H9 (cell line): ENCODE measurements at regions not wholly inside any gene's neighbourhood (a gene's known extent, or its start where the extent isn't known, plus 50 kb on each side); places are given as distances from the start of the nearest gene placed in this dataset.

Experiments used
- DNase-seq: peaks from one replicate; pipeline ENCODE4 v3.0.0-alpha.2; 2017
- H2AFZ ChIP-seq: one replicate; pipeline ENCODE4 v1.6.1; 2013; ENCODE audit warnings: mild to moderate bottlenecking, low read length, control low read depth, moderate library complexity
- H2AK5ac ChIP-seq: 2 replicates; pipeline ENCODE4 v1.6.1; 2013; ENCODE audit warnings: low read length, control low read depth, mixed read lengths; ENCODE audit not compliant: insufficient read length
- H2BK120ac ChIP-seq: one replicate; pipeline ENCODE4 v1.6.1; 2013; ENCODE audit warnings: low read depth, mild to moderate bottlenecking, low read length, control low read depth, inconsistent platforms; ENCODE audit not compliant: poor library complexity, severe bottlenecking
- H2BK12ac ChIP-seq: 2 replicates; pipeline ENCODE4 v1.6.1; 2013; ENCODE audit warnings: low read length, control low read depth, mixed read lengths, low read depth; ENCODE audit not compliant: insufficient read length
- H2BK15ac ChIP-seq: 2 replicates; pipeline ENCODE4 v1.6.1; 2013; ENCODE audit warnings: low read depth, low read length, control low read depth
- H2BK20ac ChIP-seq: one replicate; pipeline ENCODE4 v1.6.1; 2013; ENCODE audit warnings: low read depth, mild to moderate bottlenecking, low read length, control low read depth, inconsistent platforms; ENCODE audit not compliant: poor library complexity, severe bottlenecking
- H2BK5ac ChIP-seq: 2 replicates; pipeline ENCODE4 v1.6.1; 2013; ENCODE audit warnings: low read length, control low read depth, mixed read lengths; ENCODE audit not compliant: insufficient read length
- H3K14ac ChIP-seq: 2 replicates; pipeline ENCODE4 v1.6.1; 2013; ENCODE audit warnings: low read length, control low read depth; ENCODE audit not compliant: insufficient read depth
- H3K18ac ChIP-seq: 2 replicates; pipeline ENCODE4 v1.6.1; 2013; ENCODE audit warnings: low read depth, mild to moderate bottlenecking, mixed read lengths, low read length, control low read depth; ENCODE audit not compliant: insufficient read length
- H3K23ac ChIP-seq: 2 replicates; pipeline ENCODE4 v1.6.1; 2013; ENCODE audit warnings: low read length, control low read depth, mixed read lengths, low read depth; ENCODE audit not compliant: insufficient read length
- H3K23me2 ChIP-seq: 2 replicates; pipeline ENCODE4 v1.6.1; 2013; ENCODE audit warnings: low read depth, mild to moderate bottlenecking, mixed read lengths, low read length, control low read depth; ENCODE audit not compliant: insufficient read length, poor library complexity, severe bottlenecking
- H3K27ac ChIP-seq: 2 replicates; pipeline ENCODE4 v1.5.1; 2013; ENCODE audit warnings: low read length, control low read depth, mixed read lengths, low read depth; ENCODE audit not compliant: insufficient read length
- H3K27me3 ChIP-seq: 2 replicates; pipeline ENCODE4 v1.6.1; 2013; ENCODE audit warnings: low read length, control low read depth, inconsistent platforms; ENCODE audit not compliant: insufficient read depth
- H3K4ac ChIP-seq: 2 replicates; pipeline ENCODE4 v1.6.1; 2013; ENCODE audit warnings: low read depth, mild to moderate bottlenecking, control low read depth, inconsistent platforms, low read length, moderate library complexity
- H3K4me1 ChIP-seq: 2 replicates; pipeline ENCODE4 v1.6.1; 2013; ENCODE audit warnings: low read length, control low read depth, inconsistent platforms; ENCODE audit not compliant: insufficient read depth
- H3K4me2 ChIP-seq: 2 replicates; pipeline ENCODE4 v1.6.1; 2013; ENCODE audit warnings: low read length, control low read depth, mixed read lengths; ENCODE audit not compliant: insufficient read length, insufficient read depth
- H3K56ac ChIP-seq: 2 replicates; pipeline ENCODE4 v1.6.1; 2013; ENCODE audit warnings: low read depth, mild to moderate bottlenecking, mixed read lengths, low read length, control low read depth; ENCODE audit not compliant: insufficient read length
- H3K79me1 ChIP-seq: 2 replicates; pipeline ENCODE4 v1.6.1; 2013; ENCODE audit warnings: low read depth, mild to moderate bottlenecking, moderate library complexity, low read length, control low read depth, inconsistent platforms; ENCODE audit not compliant: insufficient read depth, poor library complexity, severe bottlenecking
- H3K79me2 ChIP-seq: 2 replicates; pipeline ENCODE4 v1.6.1; 2013; ENCODE audit warnings: low read length, control low read depth, inconsistent platforms; ENCODE audit not compliant: insufficient read depth
- H3K9ac ChIP-seq: 2 replicates; pipeline ENCODE4 v1.6.1; 2013; ENCODE audit warnings: low read length, control low read depth, mixed read lengths; ENCODE audit not compliant: insufficient read length; ENCODE audit errors: extremely low read depth
- H3K9me3 ChIP-seq: one replicate; pipeline ENCODE4 v1.6.1; 2013; ENCODE audit warnings: low read depth, low read length, inconsistent platforms; ENCODE audit not compliant: control insufficient read depth
- H3T11ph ChIP-seq: one replicate; pipeline ENCODE4 v1.6.1; 2013; ENCODE audit warnings: mild to moderate bottlenecking, low read length, control low read depth, inconsistent platforms
- H4K20me1 ChIP-seq: one replicate; pipeline ENCODE4 v1.6.1; 2013; ENCODE audit not compliant: control insufficient read depth, insufficient read length, insufficient read depth
- H4K5ac ChIP-seq: 2 replicates; pipeline ENCODE4 v1.6.1; 2013; ENCODE audit warnings: low read depth, mild to moderate bottlenecking, mixed read lengths, low read length, control low read depth; ENCODE audit not compliant: insufficient read length
- H4K8ac ChIP-seq: replicated peaks from 2 replicates; pipeline ENCODE4 v1.6.1; 2013; ENCODE audit warnings: low read length, control low read depth, mixed read lengths, low read depth; ENCODE audit not compliant: insufficient read length
- H4K91ac ChIP-seq: 2 replicates; pipeline ENCODE4 v1.6.1; 2013; ENCODE audit warnings: low read depth, mild to moderate bottlenecking, moderate library complexity, mixed read lengths, low read length, control low read depth; ENCODE audit not compliant: insufficient read length
- H3K27ac Mint-ChIP-seq, 3 experiments: 2 replicates in 2 of 3; 3 replicates in 1 of 3; pipeline ENCODE4 v1.8.0; 2020 to 2021; ENCODE audit warnings: mixed read lengths in 3 of 3, mild to moderate bottlenecking in 1 of 3, moderate library complexity in 1 of 3
- H3K27me3 Mint-ChIP-seq: 2 replicates; pipeline ENCODE4 v1.8.0; 2021; ENCODE audit warnings: low read depth, mild to moderate bottlenecking, moderate library complexity, mixed read lengths
- H3K36me3 Mint-ChIP-seq, 3 experiments: 2 replicates in 2 of 3; 3 replicates in 1 of 3; pipeline ENCODE4 v1.8.0; 2020 to 2021; ENCODE audit warnings: low read depth in 3 of 3, mixed read lengths in 3 of 3; ENCODE audit not compliant: insufficient read depth in 1 of 3
- H3K4me1 Mint-ChIP-seq, 2 experiments: 2 replicates each; pipeline ENCODE4 v1.8.0; 2020; ENCODE audit warnings: mixed read lengths in 2 of 2
- H3K4me3 Mint-ChIP-seq, 2 experiments: 2 replicates in 1 of 2; 3 replicates in 1 of 2; pipeline ENCODE4 v1.8.0; 2020 to 2021; ENCODE audit warnings: mild to moderate bottlenecking in 2 of 2, mixed read lengths in 2 of 2, moderate library complexity in 1 of 2
- H3K9me3 Mint-ChIP-seq, 2 experiments: 2 replicates in 1 of 2; 3 replicates in 1 of 2; pipeline ENCODE4 v1.8.0; 2020; ENCODE audit warnings: mild to moderate bottlenecking in 2 of 2, mixed read lengths in 2 of 2, moderate library complexity in 1 of 2
- CTCF ChIP-seq: fragments of 200-600 bp; sonication (generic); conservative IDR thresholded peaks from 3 replicates; pipeline ENCODE4 v1.8.0; 2021; ENCODE audit warnings: antibody characterized with exemption, mild to moderate bottlenecking

- H3T11ph ChIP-seq: no peak overlapping the region
- no peak overlapping the region for H3K18ac ChIP-seq
- no peak overlapping the region for H2BK5ac ChIP-seq
- no peak overlapping the region for H4K8ac ChIP-seq
- Mint-ChIP-seq H3K4me1 (peaks cover 2 to 6% of the 10 kb centered on the region in 2 experiments; a peak in 2 of 4 replicates), H3K27ac (no peak overlapping the region), H3K36me3 (no peaks in the 10 kb centered on the region), H3K4me3 (no peak overlapping the region), H3K27me3 (no peaks in the 10 kb centered on the region), H3K9me3 (no peaks in the 10 kb centered on the region)
- no peak overlapping the region for H4K91ac ChIP-seq
- no peak overlapping the region for H2BK12ac ChIP-seq
- TF ChIP-seq CTCF: no peak
- H2BK20ac ChIP-seq: no peak overlapping the region
- H3K27me3 ChIP-seq: no peaks in the 10 kb centered on the region
- no peak overlapping the region for H4K5ac ChIP-seq
- H3K4ac ChIP-seq: no peak overlapping the region
- no peak overlapping the region for H2BK120ac ChIP-seq
- no peak overlapping the region for H3K14ac ChIP-seq
- no peak overlapping the region for H3K56ac ChIP-seq
- H2AK5ac ChIP-seq: no peak overlapping the region
- H3K23me2 ChIP-seq: no peaks in the 10 kb centered on the region
- H2AFZ ChIP-seq: no peak overlapping the region
- no peaks in the 10 kb centered on the region for H3K79me1 ChIP-seq
- no peaks in the 10 kb centered on the region for H3K9me3 ChIP-seq
- no peak for DNase-seq
- H3K4me2 ChIP-seq: no peak overlapping the region
- H3K27ac ChIP-seq: no peak overlapping the region
- no peak overlapping the region for H3K9ac ChIP-seq
- no peaks in the 10 kb centered on the region for H3K4me1 ChIP-seq
- no peak overlapping the region for H3K23ac ChIP-seq
- no peaks in the 10 kb centered on the region for H3K79me2 ChIP-seq
- no peaks in the 10 kb centered on the region for H4K20me1 ChIP-seq
- H2BK15ac ChIP-seq: no peak overlapping the region
Measured at GRCh38 chr2:157193461-157193860, 64.0 kb upstream of the GALNT5 start.
